HG03060 (cell line): ENCODE measurements at regions not wholly inside any gene's neighbourhood (a gene's known extent, or its start where the extent isn't known, plus 50 kb on each side); places are given as distances from the start of the nearest gene placed in this dataset.
"Not testable (repeated sequence)": the region's sequence is repeated elsewhere in the genome, so short reads cannot be mapped to it uniquely, and the experiment has no call there.

ENCODE experiments used
- ATAC-seq: cut with Tn5 transposase; IDR thresholded peaks from one replicate; pipeline ENCODE4 v1.9.1; 2021; ENCODE audit warnings: low read depth, moderate number of reproducible peaks; ENCODE audit not compliant: unreplicated experiment

DNA sequence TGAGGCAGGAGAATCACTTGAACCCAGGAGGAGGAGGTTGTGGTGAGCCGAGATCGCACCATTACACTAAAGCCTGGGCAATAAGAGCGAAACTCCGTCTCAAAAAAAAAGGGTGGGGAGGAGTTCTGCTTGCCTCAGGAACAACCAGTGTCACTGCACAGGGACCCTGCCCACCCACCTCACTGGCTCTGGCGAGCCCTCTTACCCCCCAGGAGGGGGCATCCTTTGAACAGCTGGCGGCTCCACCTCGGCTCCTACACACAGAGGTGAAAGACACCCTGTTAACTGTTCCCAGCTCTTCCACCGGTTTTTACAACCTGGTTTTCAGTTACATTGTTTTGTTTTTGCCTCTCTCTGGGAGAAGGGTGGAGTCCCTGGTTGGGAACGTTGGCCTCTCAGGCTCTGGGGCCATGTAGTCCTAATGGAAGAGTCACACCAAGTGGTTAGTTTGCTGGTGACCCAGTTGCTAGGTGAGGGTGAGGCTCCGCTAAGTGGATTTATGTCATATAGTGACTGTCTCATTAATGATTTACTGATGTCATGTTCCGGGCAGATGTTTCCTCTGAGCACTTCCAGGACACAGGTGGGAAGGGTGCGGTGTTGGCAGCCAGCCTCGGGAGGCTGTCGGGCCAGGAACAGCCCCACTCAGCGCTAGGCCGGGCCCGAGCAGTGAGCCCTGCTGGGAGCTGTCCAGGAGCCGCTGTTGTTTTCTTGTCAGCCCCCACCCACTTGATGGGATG lies 120.6 kb upstream of the TPTE start:
- not testable (repeated sequence) for ATAC-seq

DNA sequence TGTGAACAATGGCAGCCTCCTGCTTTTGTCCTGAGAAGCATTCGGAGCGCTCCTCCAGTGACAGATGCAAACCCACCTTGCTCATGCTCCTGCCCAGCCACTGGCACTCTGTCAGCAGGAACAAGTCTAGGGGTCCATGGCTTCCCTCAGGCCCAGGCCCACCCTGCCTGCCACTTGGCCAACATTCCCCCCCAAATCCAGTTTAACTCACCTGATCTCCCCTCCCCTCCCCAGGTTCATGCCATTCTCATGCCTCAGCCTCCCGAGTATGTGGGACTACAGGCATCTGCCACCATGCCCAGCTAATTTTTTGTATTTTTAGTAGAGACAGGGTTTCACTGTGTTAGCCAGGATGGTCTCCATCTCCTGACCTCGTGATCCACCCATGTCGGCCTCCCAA lies 118.9 kb upstream of the TPTE start:
- not testable (repeated sequence) for ATAC-seq

DNA sequence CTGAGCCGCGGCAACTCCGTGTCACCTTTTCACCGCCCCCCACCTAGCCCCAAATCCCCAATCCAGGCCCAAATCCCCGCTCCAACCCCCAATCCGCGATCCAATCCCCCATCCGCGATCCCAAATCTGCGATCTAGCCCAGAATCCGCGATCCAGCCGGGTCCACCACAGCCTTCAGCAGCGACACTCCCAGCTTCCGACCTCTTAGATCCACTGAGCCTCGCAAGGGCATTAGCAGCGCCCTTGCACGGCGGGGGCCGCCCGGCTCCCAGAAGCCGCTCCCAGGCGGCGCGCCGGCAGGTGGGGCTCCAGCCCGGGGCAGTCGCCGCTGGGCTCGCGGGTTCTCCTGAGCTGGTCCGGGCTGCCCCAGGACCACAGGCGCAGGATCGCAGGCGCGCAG lies 116.1 kb upstream of the TPTE start:
- not testable (repeated sequence) for ATAC-seq

DNA sequence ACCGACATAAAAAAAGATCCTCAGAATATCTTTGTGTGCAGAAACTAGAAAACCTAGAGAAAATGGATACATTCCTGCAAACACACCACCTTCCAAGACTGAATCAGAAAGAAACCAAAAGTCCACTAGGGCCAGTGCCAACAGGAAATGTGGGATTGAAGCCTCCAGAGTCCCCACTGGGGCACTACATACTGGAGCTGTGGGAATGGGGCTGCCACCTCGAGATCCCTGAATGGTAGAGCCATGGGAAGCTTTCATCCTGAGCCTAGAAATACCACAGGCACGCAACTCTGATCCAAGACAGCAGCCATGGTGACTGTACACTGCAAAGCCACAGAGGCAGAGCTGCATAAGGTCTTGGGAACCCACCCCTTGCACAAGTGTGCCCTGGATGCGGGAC lies 111.6 kb upstream of the TPTE start:
- not testable (repeated sequence) for ATAC-seq

DNA sequence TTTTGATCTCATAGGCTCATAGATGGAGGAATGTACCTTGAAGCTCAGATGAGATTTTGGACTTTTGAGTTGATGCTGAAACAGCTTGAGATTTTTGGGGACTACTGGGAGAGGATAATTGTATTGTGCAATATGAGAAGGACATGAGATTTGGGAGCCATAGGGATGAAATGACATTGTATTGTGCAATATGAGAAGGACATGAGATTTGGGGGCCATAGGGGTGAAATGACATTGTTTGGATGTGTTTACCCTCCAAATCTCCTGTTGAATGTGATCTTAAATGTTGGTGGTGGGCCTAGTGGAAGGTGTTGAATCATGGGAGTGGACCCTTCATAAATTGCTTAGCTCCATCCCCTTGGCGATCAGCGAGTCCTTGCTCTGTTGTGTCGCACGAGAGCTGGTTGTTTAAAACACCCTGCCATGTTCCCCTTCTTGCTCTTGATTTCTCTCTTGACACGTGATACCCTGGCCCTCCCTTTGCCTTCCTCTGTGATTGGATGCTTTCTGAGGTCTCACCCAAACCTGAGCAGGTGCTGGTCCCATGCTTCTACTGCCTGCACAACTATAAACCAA lies 110.9 kb upstream of the TPTE start:
- ATAC-seq: not testable (repeated sequence)

DNA sequence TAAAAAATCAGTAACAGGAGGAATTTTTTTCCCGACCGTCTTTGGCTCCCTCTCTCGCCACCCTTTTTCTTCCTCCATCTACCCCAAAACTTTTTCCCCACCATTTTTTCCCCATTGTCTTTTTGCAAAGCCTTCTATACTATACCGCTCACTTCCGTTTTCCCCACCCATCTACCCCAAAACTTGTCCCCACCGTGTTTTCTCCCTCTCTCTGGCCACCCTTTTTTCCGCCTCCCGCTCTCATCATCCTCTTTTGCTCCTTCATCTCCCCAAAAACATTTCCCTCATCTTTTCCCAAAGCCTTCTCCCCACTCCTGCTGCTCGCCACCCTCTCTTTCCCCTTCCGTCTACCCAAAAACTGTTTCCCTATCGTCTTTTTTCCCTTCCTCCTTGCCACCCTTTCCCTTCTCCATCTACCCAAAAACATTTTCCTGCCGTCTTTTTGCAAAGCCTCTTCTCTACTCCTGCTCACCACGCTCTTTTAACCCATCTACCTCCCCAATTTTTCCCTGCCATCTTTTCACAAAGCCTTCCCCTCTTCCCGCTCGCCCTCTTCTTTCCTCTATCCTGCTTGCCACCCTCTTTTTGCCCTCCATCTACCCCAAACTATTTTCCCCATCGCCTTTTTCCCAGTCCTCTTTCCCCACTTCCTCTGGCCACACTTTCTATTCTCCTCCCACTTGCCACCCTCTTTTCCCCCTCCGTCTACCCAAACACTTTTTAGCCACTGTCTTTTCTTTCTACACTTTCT lies 109.4 kb upstream of the TPTE start:
- not testable (repeated sequence) for ATAC-seq

DNA sequence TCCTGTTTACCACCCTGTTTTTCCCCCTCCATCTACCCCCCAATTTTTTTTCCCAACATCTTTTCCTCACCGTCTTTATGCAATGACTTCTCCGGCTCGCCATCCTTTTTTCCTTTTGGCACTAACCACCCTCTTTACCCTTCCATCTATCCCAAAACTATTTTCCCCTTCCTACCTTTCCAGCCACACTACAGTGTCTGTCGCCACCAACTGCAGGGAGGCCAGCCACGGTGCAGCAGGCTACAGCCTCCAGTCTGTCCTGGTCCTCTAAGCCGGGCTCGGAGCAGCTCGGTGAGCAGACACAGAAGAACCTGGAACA lies 108.5 kb upstream of the TPTE start:
- ATAC-seq: not testable (repeated sequence)

DNA sequence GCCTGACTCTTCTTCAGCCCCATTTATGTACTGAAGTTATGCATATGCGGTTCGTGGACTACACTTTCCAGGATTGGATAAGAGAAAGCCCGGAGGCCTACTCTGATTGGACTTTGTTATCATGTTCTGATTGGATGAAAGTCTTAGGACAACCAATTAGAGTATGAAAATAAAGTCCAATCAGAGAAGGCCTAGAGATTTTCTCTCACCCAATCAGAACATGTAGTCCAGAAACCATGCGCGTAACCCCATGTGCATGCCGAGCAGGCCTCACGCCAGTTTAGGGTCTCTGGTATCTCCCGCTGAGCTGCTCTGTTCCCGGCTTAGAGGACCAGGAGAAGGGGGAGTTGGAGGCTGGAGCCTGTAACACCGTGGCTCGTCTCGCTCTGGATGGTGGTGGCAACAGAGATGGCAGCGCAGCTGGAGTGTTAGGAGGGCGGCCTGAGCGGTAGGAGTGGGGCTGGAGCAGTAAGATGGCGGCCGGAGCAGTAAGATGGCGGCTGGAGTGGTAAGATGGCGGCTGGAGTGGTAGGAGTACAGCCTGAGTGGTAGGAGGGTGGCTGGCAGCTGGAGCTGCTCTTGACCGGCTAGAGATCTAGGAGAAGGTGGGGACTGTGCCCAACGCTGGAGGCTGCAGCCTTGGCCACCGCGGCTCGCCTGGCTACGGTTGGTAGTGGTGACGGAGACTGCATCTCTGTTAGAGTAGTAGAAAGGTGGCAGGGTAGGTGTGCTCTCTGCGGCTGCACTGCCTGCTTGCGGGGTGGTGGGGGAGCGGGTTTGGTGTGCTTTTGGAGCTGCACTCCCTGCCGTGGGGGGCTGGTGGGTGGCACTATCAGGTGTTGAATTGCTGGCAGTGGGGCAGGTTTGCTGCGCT lies 107.9 kb upstream of the TPTE start:
- ATAC-seq: not testable (repeated sequence)

DNA sequence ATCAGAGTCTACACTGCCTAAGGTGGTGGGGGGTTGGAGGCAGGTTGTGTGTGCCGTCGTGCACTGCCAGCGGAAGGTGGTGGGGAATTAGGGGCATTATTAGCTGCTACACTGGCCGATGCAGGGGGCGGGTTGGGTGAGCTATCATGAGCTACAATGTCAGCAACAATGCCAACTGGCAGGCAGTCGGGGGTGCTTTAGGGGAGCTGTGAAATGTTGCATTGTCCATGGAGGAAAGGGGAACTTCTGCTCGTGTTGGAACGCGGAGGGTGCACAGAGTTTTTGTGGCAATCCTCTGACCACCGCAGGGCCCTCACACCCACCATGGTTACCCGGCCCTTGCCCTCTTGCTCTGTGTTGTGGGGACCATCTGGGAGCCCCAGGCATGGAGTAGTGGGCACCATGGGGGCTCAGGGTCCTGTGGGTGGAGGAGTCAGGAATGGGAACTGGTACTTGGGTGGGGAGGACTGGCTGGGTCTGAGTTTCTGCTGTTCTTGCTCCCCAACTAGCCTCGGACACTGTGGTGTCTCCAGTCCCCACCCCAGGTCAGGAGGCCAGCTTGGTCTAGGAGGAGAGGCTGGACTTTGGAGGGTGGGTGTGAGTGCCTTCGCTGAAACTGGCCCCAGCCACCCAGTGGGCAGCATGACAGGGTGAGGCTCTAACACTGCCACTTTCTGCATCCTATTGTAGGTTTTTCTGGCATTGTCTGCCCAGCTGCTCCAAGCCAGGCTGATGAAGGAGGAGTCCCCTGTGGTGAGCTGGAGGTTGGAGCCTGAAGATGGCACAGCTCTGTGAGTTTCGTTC lies 107.1 kb upstream of the TPTE start:
- not testable (repeated sequence) for ATAC-seq

DNA sequence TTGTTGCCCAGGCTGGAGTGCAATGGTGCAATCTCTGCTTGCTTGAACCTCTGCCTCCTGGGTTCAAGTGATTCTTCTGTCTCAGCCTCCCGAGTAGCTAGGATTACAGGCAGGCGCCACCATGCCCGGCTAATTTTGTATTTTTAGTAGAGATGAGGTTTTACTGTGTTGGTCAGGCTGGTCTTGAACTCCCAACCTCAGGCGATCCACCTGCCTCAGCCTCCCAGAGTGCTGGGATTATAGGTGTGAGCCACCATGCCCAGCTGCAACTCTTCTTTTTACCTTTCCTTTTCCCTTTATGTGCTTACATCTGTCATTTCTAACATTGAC lies 106.5 kb upstream of the TPTE start:
- ATAC-seq: not testable (repeated sequence)

DNA sequence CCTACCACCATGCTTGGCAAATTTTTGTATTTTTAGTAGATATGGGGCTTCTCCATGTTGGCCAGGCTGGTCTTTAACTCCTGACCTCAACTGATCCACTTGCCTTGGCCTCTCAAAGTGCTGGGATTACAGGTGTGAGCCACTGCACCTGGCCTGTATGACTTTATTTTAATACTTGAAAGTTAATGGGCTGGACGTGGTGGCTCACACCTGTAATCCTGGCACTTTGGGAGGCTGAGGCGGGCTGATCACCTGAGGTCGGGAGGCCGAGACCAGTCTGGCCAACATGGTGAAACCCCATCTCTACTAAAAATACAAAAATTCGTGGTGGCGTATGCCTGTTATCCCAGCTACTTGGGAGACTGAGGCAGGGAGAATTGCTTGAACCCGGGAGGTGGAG lies 105.9 kb upstream of the TPTE start:
- ATAC-seq: not testable (repeated sequence)

DNA sequence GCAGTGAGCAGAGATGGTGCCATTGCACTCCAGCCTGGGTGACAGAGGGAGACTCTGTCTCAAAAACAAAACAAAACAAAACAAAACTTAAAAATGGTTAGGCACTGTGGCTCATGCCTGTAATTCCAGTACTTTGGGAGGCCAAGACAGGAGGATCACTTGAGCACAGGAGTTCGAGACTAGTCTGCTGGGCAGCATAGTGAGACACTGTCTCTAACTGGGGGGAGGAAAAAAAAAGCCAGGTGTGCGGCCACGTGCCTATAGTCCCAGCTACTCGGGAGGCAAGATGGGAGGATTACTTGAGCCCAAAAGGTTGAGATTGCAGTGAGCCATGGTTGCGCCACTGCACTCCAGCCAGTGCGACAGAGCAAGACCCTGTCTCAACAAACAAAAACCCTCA lies 105.5 kb upstream of the TPTE start:
- not testable (repeated sequence) for ATAC-seq

DNA sequence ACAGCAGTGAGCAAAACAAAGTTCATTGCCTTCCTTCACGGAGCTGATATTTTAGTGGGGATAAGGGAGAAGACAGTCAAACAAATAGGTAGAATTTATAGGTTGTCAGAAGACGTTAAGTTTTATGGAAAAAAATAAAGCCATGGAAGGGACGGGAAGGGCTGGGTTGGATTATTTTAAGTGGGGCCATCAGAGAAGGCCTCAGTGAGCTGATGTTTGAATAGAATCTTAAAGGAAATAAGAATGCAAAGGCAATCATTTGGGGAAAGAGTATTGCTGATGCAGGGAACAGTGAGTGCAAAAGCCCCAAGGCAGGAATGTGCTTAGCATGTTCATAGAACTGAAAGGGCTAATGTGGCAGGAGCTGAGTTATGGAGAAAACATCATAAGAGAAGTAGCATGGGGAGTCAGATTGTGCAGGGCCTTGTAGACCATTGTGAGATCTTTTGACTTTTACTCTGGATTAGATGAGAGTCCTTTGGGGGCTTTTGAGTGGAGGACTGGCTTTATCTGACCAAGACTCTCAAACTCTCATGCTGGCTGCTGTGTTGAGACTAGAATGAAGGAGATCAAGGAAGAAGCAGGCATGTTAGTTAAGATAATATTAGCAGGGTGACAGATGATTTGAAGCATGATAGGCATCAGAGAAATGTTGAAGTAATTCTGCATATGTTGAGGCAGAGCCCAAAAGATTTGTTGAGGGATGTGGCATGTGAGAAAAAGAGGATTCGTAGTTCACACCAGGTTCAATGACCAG lies 104.5 kb upstream of the TPTE start:
- ATAC-seq: not testable (repeated sequence)

DNA sequence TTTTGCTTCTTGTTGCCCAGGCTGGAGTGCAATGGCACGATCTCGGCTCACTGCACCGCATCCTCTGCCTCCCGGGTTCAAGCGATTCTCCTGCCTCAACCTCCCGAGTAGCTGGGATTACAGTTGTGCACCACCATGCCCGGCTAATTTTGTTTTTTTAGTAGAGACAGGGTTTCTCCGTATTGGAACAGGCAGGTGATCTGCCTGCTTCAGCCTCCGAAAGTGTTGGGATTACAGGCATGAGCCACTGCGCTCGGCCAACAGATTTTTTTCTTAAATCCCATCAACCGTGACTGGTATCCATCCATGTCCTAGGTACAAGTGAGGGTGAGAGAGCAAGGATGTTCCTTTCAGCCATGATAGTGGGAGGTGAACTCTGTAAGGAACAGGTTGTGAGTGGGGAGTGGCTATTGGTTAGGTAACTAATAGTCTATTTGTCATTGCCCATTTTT lies 103.8 kb upstream of the TPTE start:
- not testable (repeated sequence) for ATAC-seq

DNA sequence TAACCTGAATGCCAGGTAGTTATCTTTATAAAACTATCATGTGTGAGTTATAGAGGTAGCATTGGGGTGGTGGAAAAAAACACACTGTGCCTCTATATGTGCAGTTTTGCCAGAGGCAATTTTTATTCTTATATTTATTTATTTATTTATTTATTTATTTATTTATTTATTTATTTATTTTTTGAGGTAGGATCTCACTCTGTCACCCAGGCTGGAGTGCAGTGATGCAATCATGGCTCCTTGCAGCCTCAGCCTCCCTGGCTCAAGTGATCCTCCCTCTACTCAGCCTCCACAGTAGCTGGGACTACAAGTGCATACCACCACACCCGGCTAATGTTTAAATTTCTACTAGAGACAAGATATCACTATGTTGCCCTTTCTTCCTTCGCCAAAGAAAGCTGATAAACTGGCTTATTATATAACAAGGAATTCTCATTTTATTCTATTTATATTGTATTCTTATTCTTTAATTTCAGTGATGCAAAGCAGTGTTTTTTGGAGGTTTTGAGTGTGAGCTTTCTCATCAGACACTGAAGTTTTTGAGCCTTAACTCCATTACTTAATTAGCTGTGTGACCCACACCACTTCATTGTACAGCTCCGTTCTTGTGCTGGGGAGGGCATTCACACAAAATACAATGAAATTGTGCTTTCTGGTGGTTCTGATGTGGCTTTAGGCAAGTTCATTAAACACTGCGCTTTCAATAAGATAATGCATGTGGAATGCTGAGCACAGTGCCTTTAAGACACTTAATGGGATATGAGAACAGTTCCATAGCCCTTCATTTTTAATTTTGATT lies 102.9 kb upstream of the TPTE start:
- not testable (repeated sequence) for ATAC-seq

DNA sequence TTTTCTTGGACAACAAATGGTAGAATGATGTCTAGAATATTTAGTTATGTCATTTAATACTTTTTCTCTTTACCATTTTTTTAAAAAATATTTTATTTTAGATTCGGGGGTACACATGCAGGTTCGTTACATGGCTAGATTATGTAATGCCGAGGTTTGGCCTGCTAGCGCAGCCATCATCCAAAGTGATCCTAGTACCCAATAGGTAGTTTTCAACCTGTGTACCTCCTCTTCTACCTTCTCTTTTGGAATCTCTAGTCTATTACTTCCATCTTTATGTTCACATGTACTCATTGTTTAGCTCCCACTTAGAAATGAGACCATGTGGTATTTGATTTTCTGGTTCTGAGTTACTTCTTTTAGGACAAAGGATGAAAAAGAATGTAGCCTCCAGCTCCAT lies 100.2 kb upstream of the TPTE start:
- ATAC-seq: not testable (repeated sequence)

DNA sequence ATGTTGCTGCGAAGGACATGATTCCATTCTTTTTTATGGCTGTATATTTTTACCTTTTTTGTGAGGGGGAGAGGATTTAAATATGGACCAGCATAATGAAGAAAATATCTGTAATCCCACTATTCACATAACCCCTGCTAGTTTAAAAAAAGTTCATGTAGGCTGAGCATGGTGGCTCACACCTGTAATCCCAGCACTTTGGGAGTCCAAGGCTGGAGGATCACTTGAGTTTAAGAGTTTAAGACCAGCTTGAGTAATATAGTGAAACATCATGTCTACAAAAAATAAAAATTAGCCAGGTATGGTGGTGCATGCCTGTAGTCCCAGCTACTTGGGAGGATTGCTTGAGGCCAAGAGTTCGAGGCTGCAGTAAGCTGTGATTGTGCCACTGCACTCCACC lies 99.8 kb upstream of the TPTE start:
- not testable (repeated sequence) for ATAC-seq

DNA sequence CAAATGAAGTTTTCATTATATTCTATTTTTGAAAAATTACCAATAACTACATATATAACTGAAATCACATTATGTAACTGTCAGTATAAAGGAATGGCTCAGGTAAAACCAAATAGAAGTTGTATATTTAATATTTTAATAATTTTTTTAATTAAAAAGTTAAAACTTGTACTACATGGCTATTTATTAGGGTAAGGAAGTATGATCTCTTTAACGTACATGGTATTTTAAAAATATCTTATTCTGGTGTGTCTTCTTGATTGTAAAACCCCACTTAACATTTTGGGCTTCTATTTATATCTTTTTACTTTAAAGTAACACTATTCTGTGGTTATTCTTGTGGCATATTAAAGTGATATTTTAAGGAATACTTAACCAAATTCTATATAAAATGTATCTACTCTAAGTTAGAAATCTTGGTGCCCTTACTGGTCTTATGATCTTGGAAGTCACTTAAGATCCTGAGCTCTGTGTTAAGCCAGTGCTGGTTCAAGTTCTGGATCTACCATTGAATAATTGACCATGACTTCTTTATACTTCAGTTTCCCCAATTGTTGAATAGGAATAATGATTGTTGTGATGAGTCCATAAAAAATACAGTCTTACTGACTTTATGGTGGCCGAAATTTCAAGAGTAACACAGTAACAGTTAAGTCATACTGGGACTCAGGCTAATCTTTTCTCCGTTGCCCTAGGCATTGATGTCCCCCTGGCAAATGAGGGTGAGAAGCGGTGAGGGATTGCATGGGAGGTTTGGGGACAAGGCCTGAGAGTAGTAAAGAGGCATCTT lies 97.1 kb upstream of the TPTE start:
- ATAC-seq: not testable (repeated sequence)
